Erythroblast (primary cell): ENCODE measurements at regions not wholly inside any gene's neighbourhood (a gene's known extent, or its start where the extent isn't known, plus 50 kb on each side); places are given as distances from the start of the nearest gene placed in this dataset.

Experiments used
- GATA1 ChIP-seq: IDR thresholded peaks from 2 replicates; pipeline ENCODE4 v1.6.1; 2011; ENCODE audit warnings: low read depth, mild to moderate bottlenecking, control low read depth, low read length, moderate library complexity
- POLR2A ChIP-seq: IDR thresholded peaks from 2 replicates; pipeline ENCODE4 v1.6.1; 2011; ENCODE audit warnings: mild to moderate bottlenecking, low read length

DNA sequence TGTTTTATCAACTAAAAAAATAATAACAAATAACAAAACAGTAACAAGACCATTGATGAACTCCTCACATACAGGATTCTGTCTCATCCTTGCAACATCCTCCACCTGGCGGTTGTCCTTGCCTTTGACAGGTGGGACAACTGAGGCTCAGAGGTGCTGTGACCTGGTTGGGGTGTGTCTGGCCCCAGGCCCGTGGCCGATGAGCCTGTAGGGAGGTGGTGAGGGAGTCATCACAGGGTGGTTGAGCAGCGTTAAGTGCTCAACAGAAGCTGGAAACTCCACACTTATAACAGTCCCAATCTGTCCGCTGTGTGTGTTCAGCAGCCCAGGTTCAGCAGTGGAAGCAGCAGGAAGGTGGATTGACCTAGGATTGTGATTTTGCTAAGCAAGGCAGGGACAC is 131.6 kb upstream of the RAB12 start:
- no peak for TF ChIP-seq POLR2A
- no peak for TF ChIP-seq GATA1
